ENCODE measurements at regions not wholly inside any gene's neighbourhood (a gene's known extent, or its start where the extent isn't known, plus 50 kb on each side); places are given as distances from the start of the nearest gene placed in this dataset.

- no peak for ATAC-seq
- no peak overlapping the region for H3K27ac ChIP-seq
- intact Hi-C loops (cut with DNase I), result no loop called here
- no peaks in the 10 kb centered on the region for H3K27me3 ChIP-seq
- TF ChIP-seq POLR2A (IDR thresholded peaks at IDR 0.05) (no peak), CTCF (IDR thresholded peaks at IDR 0.05) (no peak)
- 3 to 8% methylated on average over 1 of the region's 1 CpG for WGBS, 2 donors
- H3K4me1 ChIP-seq, result no peaks in the 10 kb centered on the region
- H3K9me3 ChIP-seq, result no peaks in the 10 kb centered on the region
- H3K36me3 ChIP-seq (replicated peaks in 1 of 2; ENCODE audit: insufficient read depth in 1 of 2, low read depth in 2 of 2), result no peaks in the 10 kb centered on the region
- DNase-seq, result no peak
- no peak overlapping the region for H3K4me3 ChIP-seq
These were observed 323.3 kb downstream of the FOXG1 start for GRCh38 chr14:29089849-29090248.

DNA sequence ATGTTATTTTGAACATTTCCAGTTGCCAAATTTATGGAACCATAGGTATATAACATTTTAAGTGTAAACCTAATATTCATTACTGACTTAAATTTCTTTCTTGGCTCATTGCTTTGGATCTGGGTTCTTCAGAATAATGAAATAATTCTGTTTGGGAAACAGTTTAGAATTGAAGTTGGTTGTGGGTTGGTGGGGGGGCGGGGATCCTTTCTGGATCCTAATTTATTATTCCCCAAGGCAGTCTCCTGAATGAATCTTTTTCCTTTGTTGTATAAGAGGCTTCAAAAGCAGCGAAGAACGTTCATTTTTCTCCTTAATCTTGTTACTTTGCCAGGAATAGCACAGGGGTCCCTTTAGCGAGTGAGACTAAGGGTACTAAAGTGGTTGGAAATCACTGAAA, 325.5 kb downstream of the FOXG1 start:
- no peak for DNase-seq

DNA sequence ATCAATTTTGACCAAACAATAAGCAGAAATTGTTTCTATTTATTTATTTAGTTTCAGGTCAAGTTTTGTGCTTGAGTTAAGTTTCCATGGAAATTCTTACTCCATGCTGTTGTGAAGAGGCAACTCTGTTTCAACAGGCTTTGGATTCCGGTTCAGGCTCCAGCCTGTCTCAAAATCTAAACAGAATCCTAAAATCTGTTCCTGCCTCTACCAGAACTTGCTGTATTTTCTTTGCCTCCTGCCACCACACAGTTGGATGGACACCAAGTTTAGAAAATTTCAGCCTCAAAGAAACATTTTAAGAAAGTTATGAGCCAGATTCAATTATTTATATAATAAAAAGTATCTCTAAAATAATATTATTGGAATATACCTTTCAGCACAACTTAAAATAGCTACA, 330.9 kb downstream of the FOXG1 start:
- intact Hi-C loops (cut with DNase I), result no loop called here
- 57 to 70% methylated on average over 1 of the region's 1 CpG for WGBS, 2 donors
- DNase-seq (no peak), ATAC-seq (no peak)
- no peaks in the 10 kb centered on the region for H3K27me3 ChIP-seq
- no peak overlapping the region for H3K4me3 ChIP-seq
- no peaks in the 10 kb centered on the region for H3K36me3 ChIP-seq (replicated peaks in 1 of 2; ENCODE audit: insufficient read depth in 1 of 2, low read depth in 2 of 2)
- H3K9me3 ChIP-seq, result no peaks in the 10 kb centered on the region
- no peak for TF ChIP-seq CTCF (IDR thresholded peaks at IDR 0.05)
- no peak for TF ChIP-seq POLR2A (IDR thresholded peaks at IDR 0.05)
- H3K27ac ChIP-seq, result no peak overlapping the region
- H3K4me1 ChIP-seq, result no peaks in the 10 kb centered on the region

More for the DNA sequence above, 325.5 kb downstream of the FOXG1 start:
- Histone ChIP-seq H3K36me3 (replicated peaks in 1 of 2; ENCODE audit: insufficient read depth in 1 of 2, low read depth in 2 of 2) (no peaks in the 10 kb centered on the region), H3K4me1 (no peaks in the 10 kb centered on the region), H3K4me3 (no peak overlapping the region), H3K9me3 (no peaks in the 10 kb centered on the region), H3K27ac (no peak overlapping the region), H3K27me3 (no peaks in the 10 kb centered on the region)
- 49 to 62% methylated on average over 4 of the region's 4 CpGs for WGBS, 2 donors
- TF ChIP-seq CTCF (IDR thresholded peaks at IDR 0.05) (no peak), POLR2A (IDR thresholded peaks at IDR 0.05) (no peak)
- intact Hi-C loops (cut with DNase I), result no loop called here
- ATAC-seq, result no peak

GRCh38 chr14:29098656-29099055, 332.1 kb downstream of the FOXG1 start:
- no peak overlapping the region for H3K27ac ChIP-seq
- DNase-seq (no peak), ATAC-seq (no peak)
- WGBS, 2 donors, result 41 to 46% methylated on average over 4 of the region's 4 CpGs
- TF ChIP-seq POLR2A (IDR thresholded peaks at IDR 0.05) (no peak), CTCF (IDR thresholded peaks at IDR 0.05) (no peak)
- no peaks in the 10 kb centered on the region for H3K27me3 ChIP-seq
- H3K36me3 ChIP-seq (replicated peaks in 1 of 2; ENCODE audit: insufficient read depth in 1 of 2, low read depth in 2 of 2), result no peaks in the 10 kb centered on the region
- H3K4me3 ChIP-seq, result no peak overlapping the region
- H3K9me3 ChIP-seq, result no peaks in the 10 kb centered on the region
- intact Hi-C loops (cut with DNase I), result no loop called here
- no peaks in the 10 kb centered on the region for H3K4me1 ChIP-seq

DNA sequence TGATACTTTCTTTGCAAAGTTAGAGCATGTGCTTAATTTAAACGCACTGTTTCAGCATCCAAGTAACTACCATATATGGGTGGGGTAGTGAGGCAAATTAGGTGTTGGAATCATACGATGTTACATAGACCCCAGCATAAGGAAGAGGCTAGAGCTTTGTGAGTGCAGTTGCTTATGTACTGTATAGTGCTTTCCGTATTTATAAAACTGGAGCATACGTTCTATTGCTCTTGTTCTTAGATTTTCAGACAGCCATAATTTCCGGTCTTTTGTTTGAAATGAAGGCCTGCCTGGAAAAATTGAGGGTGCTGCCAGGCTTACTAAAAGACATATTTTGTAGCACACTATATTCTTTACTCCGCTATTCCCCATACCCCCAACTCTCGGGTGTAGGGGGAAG, 335.7 kb downstream of the FOXG1 start:
- 66 to 82% methylated on average over 7 of the region's 7 CpGs for WGBS, 2 donors
- no peak for ATAC-seq
- Histone ChIP-seq H3K4me3 (no peak overlapping the region), H3K36me3 (replicated peaks in 1 of 2; ENCODE audit: insufficient read depth in 1 of 2, low read depth in 2 of 2) (no peaks in the 10 kb centered on the region), H3K9me3 (no peaks in the 10 kb centered on the region), H3K4me1 (no peaks in the 10 kb centered on the region), H3K27ac (no peak overlapping the region), H3K27me3 (no peaks in the 10 kb centered on the region)
- intact Hi-C loops (cut with DNase I), result no loop called here
- no peak for TF ChIP-seq POLR2A (IDR thresholded peaks at IDR 0.05)
- no peak for TF ChIP-seq CTCF (IDR thresholded peaks at IDR 0.05)
- no peak for DNase-seq
